ENCODE measurements at regions not wholly inside any gene's neighbourhood (a gene's known extent, or its start where the extent isn't known, plus 50 kb on each side); places are given as distances from the start of the nearest gene placed in this dataset.

GRCh38 chr4:176383273-176384077, 63.7 kb downstream of the SPCS3 start:
- no peaks in the 10 kb centered on the region for H3K9me3 ChIP-seq (ENCODE audit: control insufficient read depth in 2 of 2, low read length in 2 of 2)
- no peaks in the 10 kb centered on the region for H3K4me1 ChIP-seq (ENCODE audit: control insufficient read depth, insufficient read depth, low read length)
- no peak overlapping the region for H3K9ac ChIP-seq (ENCODE audit: low read length in 2 of 2)
- no peaks in the 10 kb centered on the region for H3K36me3 ChIP-seq (ENCODE audit: control insufficient read depth in 2 of 2, insufficient read depth in 2 of 2, low read length in 2 of 2)
- H3K27ac ChIP-seq (ENCODE audit: low read length): no peak overlapping the region
- peak overlapping the region; percentile 1 to 16 for H3K4me3 ChIP-seq (ENCODE audit: low read length in 2 of 2)
- H3K27me3 ChIP-seq (ENCODE audit: control insufficient read depth in 1 of 2, insufficient read depth in 2 of 2, low read length in 2 of 2): no peaks in the 10 kb centered on the region

DNA sequence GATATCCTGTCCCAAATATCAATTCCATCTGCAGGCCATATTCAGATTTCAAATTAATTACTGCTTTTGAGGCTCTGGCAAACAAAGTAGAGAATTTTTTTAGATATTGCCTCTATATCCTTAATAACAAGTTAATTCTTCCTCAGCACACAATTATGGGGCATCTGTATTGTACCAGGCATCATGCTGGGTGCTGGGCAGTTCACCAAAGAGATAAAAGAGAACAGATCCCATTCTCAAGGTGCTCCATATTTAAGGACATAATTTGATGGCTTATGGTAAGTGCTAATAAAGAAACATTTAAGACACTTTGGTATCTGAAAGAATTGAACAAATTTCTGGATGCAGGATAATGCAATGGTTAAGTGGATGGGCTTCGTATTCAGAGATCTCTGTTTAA, 65.8 kb downstream of the SPCS3 start:
- Histone ChIP-seq H3K9me3 (ENCODE audit: control insufficient read depth in 2 of 2, low read length in 2 of 2) (no peaks in the 10 kb centered on the region), H3K4me1 (ENCODE audit: control insufficient read depth, insufficient read depth, low read length) (no peaks in the 10 kb centered on the region), H3K4me3 (ENCODE audit: low read length in 2 of 2) (no peak overlapping the region), H3K9ac (ENCODE audit: low read length in 2 of 2) (no peak overlapping the region), H3K36me3 (ENCODE audit: control insufficient read depth in 2 of 2, insufficient read depth in 2 of 2, low read length in 2 of 2) (no peaks in the 10 kb centered on the region), H3K27ac (ENCODE audit: low read length) (no peak overlapping the region), H3K27me3 (ENCODE audit: control insufficient read depth in 1 of 2, insufficient read depth in 2 of 2, low read length in 2 of 2) (no peaks in the 10 kb centered on the region)

DNA sequence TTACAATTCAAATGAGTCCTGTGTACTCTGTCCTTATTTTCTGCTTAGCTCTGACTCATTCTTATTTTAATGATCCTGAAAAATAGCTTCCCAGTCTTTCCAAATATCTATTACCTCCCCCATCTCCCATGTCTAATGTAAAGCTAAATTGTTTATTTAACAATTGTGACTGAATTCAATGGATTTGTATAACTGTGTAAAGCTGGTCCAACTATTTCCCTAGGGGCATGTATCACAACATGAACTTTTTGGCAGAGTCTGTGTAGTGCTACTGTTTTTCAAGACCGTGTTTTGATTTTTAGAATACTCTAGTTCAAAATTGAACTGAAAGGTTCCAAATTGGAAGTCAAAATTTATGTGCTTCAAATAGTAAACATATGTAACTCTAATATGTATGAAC, 67.8 kb downstream of the SPCS3 start:
- Histone ChIP-seq H3K36me3 (ENCODE audit: control insufficient read depth in 2 of 2, insufficient read depth in 2 of 2, low read length in 2 of 2) (no peaks in the 10 kb centered on the region), H3K4me1 (ENCODE audit: control insufficient read depth, insufficient read depth, low read length) (no peaks in the 10 kb centered on the region), H3K27ac (ENCODE audit: low read length) (no peak overlapping the region), H3K27me3 (ENCODE audit: control insufficient read depth in 1 of 2, insufficient read depth in 2 of 2, low read length in 2 of 2) (no peaks in the 10 kb centered on the region), H3K4me3 (ENCODE audit: low read length in 2 of 2) (no peak overlapping the region), H3K9ac (ENCODE audit: low read length in 2 of 2) (no peak overlapping the region), H3K9me3 (ENCODE audit: control insufficient read depth in 2 of 2, low read length in 2 of 2) (no peaks in the 10 kb centered on the region)

GRCh38 chr4:176393306-176394013, 73.7 kb downstream of the SPCS3 start:
- no peaks in the 10 kb centered on the region for H3K9me3 ChIP-seq (ENCODE audit: control insufficient read depth in 2 of 2, low read length in 2 of 2)
- H3K4me3 ChIP-seq (ENCODE audit: low read length in 2 of 2): no peak overlapping the region
- no peaks in the 10 kb centered on the region for H3K4me1 ChIP-seq (ENCODE audit: control insufficient read depth, insufficient read depth, low read length)
- H3K36me3 ChIP-seq (ENCODE audit: control insufficient read depth in 2 of 2, insufficient read depth in 2 of 2, low read length in 2 of 2): no peaks in the 10 kb centered on the region
- H3K27me3 ChIP-seq (ENCODE audit: control insufficient read depth in 1 of 2, insufficient read depth in 2 of 2, low read length in 2 of 2): no peaks in the 10 kb centered on the region
- H3K27ac ChIP-seq (ENCODE audit: low read length): no peak overlapping the region
- no peak overlapping the region for H3K9ac ChIP-seq (ENCODE audit: low read length in 2 of 2)

- H3K9ac ChIP-seq (ENCODE audit: low read length in 2 of 2): no peak overlapping the region
- no peaks in the 10 kb centered on the region for H3K27me3 ChIP-seq (ENCODE audit: control insufficient read depth in 1 of 2, insufficient read depth in 2 of 2, low read length in 2 of 2)
- peaks cover 0 to 3% of the 10 kb centered on the region in 2 donors for H3K9me3 ChIP-seq (ENCODE audit: control insufficient read depth in 2 of 2, low read length in 2 of 2)
- no peaks in the 10 kb centered on the region for H3K36me3 ChIP-seq (ENCODE audit: control insufficient read depth in 2 of 2, insufficient read depth in 2 of 2, low read length in 2 of 2)
- no peak overlapping the region for H3K4me3 ChIP-seq (ENCODE audit: low read length in 2 of 2)
- H3K4me1 ChIP-seq (ENCODE audit: control insufficient read depth, insufficient read depth, low read length): no peaks in the 10 kb centered on the region
- no peak overlapping the region for H3K27ac ChIP-seq (ENCODE audit: low read length)
Observed at GRCh38 chr4:176400816-176401461, 81.2 kb downstream of the SPCS3 start.

GRCh38 chr4:176404621-176405020, 84.9 kb downstream of the SPCS3 start:
- Histone ChIP-seq H3K9me3 (ENCODE audit: control insufficient read depth in 2 of 2, low read length in 2 of 2) (peaks cover 0 to 2% of the 10 kb centered on the region in 2 donors), H3K27ac (ENCODE audit: low read length) (no peak overlapping the region), H3K4me1 (ENCODE audit: control insufficient read depth, insufficient read depth, low read length) (no peaks in the 10 kb centered on the region), H3K4me3 (ENCODE audit: low read length in 2 of 2) (no peak overlapping the region), H3K36me3 (ENCODE audit: control insufficient read depth in 2 of 2, insufficient read depth in 2 of 2, low read length in 2 of 2) (no peaks in the 10 kb centered on the region), H3K9ac (ENCODE audit: low read length in 2 of 2) (no peak overlapping the region), H3K27me3 (ENCODE audit: control insufficient read depth in 1 of 2, insufficient read depth in 2 of 2, low read length in 2 of 2) (no peaks in the 10 kb centered on the region)

GRCh38 chr4:176406297-176406696, 86.5 kb downstream of the SPCS3 start:
- Histone ChIP-seq H3K27ac (ENCODE audit: low read length) (no peak overlapping the region), H3K9me3 (ENCODE audit: control insufficient read depth in 2 of 2, low read length in 2 of 2) (no peaks in the 10 kb centered on the region), H3K9ac (ENCODE audit: low read length in 2 of 2) (no peak overlapping the region), H3K4me3 (ENCODE audit: low read length in 2 of 2) (no peak overlapping the region), H3K27me3 (ENCODE audit: control insufficient read depth in 1 of 2, insufficient read depth in 2 of 2, low read length in 2 of 2) (no peaks in the 10 kb centered on the region), H3K36me3 (ENCODE audit: control insufficient read depth in 2 of 2, insufficient read depth in 2 of 2, low read length in 2 of 2) (no peaks in the 10 kb centered on the region), H3K4me1 (ENCODE audit: control insufficient read depth, insufficient read depth, low read length) (no peaks in the 10 kb centered on the region)

DNA sequence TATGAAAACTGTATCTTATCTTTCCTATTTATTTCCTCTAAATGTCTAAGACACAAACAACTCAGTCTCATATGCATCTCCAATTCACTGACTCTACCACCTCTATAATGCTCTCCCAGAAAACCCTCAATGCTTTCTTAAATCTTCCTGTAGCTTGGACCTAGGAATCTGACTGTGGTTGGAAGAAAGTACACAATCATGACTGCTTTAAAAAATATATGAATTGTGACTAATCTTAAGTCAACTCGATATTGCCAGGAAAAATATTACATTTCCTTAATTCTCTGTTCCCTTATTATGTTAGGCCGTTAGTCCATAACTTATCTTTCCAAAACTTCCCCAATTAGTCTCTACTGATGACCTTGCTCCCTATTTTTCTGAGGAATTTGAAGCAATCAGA, 87.0 kb downstream of the SPCS3 start:
- no peaks in the 10 kb centered on the region for H3K4me1 ChIP-seq (ENCODE audit: control insufficient read depth, insufficient read depth, low read length)
- no peaks in the 10 kb centered on the region for H3K36me3 ChIP-seq (ENCODE audit: control insufficient read depth in 2 of 2, insufficient read depth in 2 of 2, low read length in 2 of 2)
- no peak overlapping the region for H3K27ac ChIP-seq (ENCODE audit: low read length)
- no peak overlapping the region for H3K4me3 ChIP-seq (ENCODE audit: low read length in 2 of 2)
- H3K9ac ChIP-seq (ENCODE audit: low read length in 2 of 2): no peak overlapping the region
- H3K27me3 ChIP-seq (ENCODE audit: control insufficient read depth in 1 of 2, insufficient read depth in 2 of 2, low read length in 2 of 2): no peaks in the 10 kb centered on the region
- H3K9me3 ChIP-seq (ENCODE audit: control insufficient read depth in 2 of 2, low read length in 2 of 2): no peaks in the 10 kb centered on the region

GRCh38 chr4:176409627-176410026, 89.9 kb downstream of the SPCS3 start:
- H3K4me1 ChIP-seq (ENCODE audit: control insufficient read depth, insufficient read depth, low read length): no peaks in the 10 kb centered on the region
- no peaks in the 10 kb centered on the region for H3K36me3 ChIP-seq (ENCODE audit: control insufficient read depth in 2 of 2, insufficient read depth in 2 of 2, low read length in 2 of 2)
- H3K9me3 ChIP-seq (ENCODE audit: control insufficient read depth in 2 of 2, low read length in 2 of 2): no peaks in the 10 kb centered on the region
- H3K4me3 ChIP-seq (ENCODE audit: low read length in 2 of 2): no peak overlapping the region
- H3K27me3 ChIP-seq (ENCODE audit: control insufficient read depth in 1 of 2, insufficient read depth in 2 of 2, low read length in 2 of 2): no peaks in the 10 kb centered on the region
- no peak overlapping the region for H3K9ac ChIP-seq (ENCODE audit: low read length in 2 of 2)
- no peak overlapping the region for H3K27ac ChIP-seq (ENCODE audit: low read length)

DNA sequence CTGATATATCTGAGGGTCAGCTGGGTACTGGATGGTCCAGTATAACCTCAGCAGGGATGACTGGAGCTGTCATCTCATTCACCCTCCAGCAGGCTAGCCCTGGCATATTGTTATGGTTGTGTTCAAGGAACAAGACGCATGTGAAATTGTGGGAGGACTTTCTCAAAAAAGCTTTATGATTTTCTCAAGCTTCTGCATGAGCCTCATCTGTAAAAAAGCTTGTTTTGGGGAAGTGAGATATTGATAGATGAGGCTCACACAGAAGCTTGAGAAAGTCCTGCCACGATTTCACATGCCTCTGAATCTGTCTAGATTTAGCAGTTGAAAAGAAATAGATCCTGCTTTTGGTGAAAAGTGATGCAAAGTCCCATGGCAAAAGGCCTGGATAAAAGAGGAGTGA, 93.4 kb downstream of the SPCS3 start:
- no peaks in the 10 kb centered on the region for H3K4me1 ChIP-seq (ENCODE audit: control insufficient read depth, insufficient read depth, low read length)

More for the DNA sequence above, 93.4 kb downstream of the SPCS3 start:
- Histone ChIP-seq H3K27me3 (ENCODE audit: control insufficient read depth in 1 of 2, insufficient read depth in 2 of 2, low read length in 2 of 2) (no peaks in the 10 kb centered on the region), H3K9ac (ENCODE audit: low read length in 2 of 2) (no peak overlapping the region), H3K27ac (ENCODE audit: low read length) (no peak overlapping the region), H3K4me3 (ENCODE audit: low read length in 2 of 2) (no peak overlapping the region), H3K9me3 (ENCODE audit: control insufficient read depth in 2 of 2, low read length in 2 of 2) (no peaks in the 10 kb centered on the region), H3K36me3 (ENCODE audit: control insufficient read depth in 2 of 2, insufficient read depth in 2 of 2, low read length in 2 of 2) (no peaks in the 10 kb centered on the region)

All from stomach smooth muscle (tissue), 2 donors.